Stomach (tissue), 8 donors: ENCODE measurements at regions not wholly inside any gene's neighbourhood (a gene's known extent, or its start where the extent isn't known, plus 50 kb on each side); places are given as distances from the start of the nearest gene placed in this dataset.

Experiments used
- DNase-seq, 2 donors: peaks; one replicate each; pipeline versions ENCODE4 v3.0.0 to v3.0.0-alpha.2; 2013 to 2019
- H3K27ac ChIP-seq, 5 donors: fragments of 200-600 bp in 4 of 5; sonication (generic) in 4 of 5; one replicate each; pipeline ENCODE4 v1.5.1; 2013 to 2019; ENCODE audit warnings: mild to moderate bottlenecking in 1 of 5, moderate library complexity in 1 of 5
- H3K27me3 ChIP-seq, 3 donors: fragments of 200-600 bp; sonication (generic); one replicate each; pipeline ENCODE4 v1.5.1; 2017 to 2019; ENCODE audit warnings: mixed run types in 1 of 3
- H3K36me3 ChIP-seq, 4 donors: fragments of 200-600 bp; sonication (generic); 1 replicate in 3 of 4; 2 replicates in 1 of 4; pipeline ENCODE4 v1.5.1; 2016 to 2019
- H3K4me1 ChIP-seq, 4 donors: fragments of 200-600 bp; sonication (generic); one replicate each; pipeline ENCODE4 v1.5.1; 2016 to 2019
- H3K4me3 ChIP-seq, 4 donors: fragments of 200-600 bp; sonication (generic) in 3 of 4; one replicate each; pipeline ENCODE4 v1.5.1; 2016 to 2019; ENCODE audit warnings: mild to moderate bottlenecking in 1 of 4
- H3K9me3 ChIP-seq, 4 donors: fragments of 200-600 bp; sonication (generic); one replicate each; pipeline ENCODE4 v1.5.1; 2016 to 2019
- EP300 ChIP-seq: sonication (generic); formaldehyde crosslinking; IDR thresholded peaks from one replicate; pipeline ENCODE4 v1.6.1; 2017; ENCODE audit warnings: antibody characterized with exemption
- POLR2A ChIP-seq, 4 donors: fragments of 450-650 bp; IDR thresholded peaks; one replicate each; pipeline ENCODE4 v1.6.1; 2016; ENCODE audit warnings: antibody characterized with exemption in 4 of 4, control low read depth in 2 of 4, mild to moderate bottlenecking in 1 of 4, moderate library complexity in 1 of 4
- POLR2AphosphoS5 ChIP-seq, 3 donors: sonication (generic); formaldehyde crosslinking; IDR thresholded peaks; one replicate each; pipeline ENCODE4 v1.6.1; 2016; ENCODE audit warnings: antibody characterized with exemption in 3 of 3
- WGBS, 5 donors: extraction: QIAGEN DNeasy Blood & Tissue Kit in 3 of 5; methylation state at CpG; one replicate each; pipeline versions ENCODE4 v1.1.5 to v1.1.7; 2013 to 2018; 5-methylcytosine and 5-hydroxymethylcytosine counted together
- intact Hi-C: fragments of 100-400 bp; cut with DNase I; formaldehyde crosslinking; loops from one replicate; pipeline ENCODE4 v1.15.1; 2023; ENCODE audit warnings: low total_unique reads
- TF ChIP-seq, protein P1 (sequence below), 7 experiments: fragments of 450-650 bp in 4 of 7; fragments of 200-600 bp in 3 of 7; sonication (generic) in 3 of 7; IDR thresholded peaks; one replicate each; pipeline ENCODE4 v1.5.1; 2016 to 2019; ENCODE audit warnings: antibody characterized with exemption in 7 of 7, control low read depth in 2 of 7, mild to moderate bottlenecking in 1 of 7
- donor health status: healthy with polysubstance abuse.
- donor health status: Bipolar disorder and iron deficiency.
- donor health status: healthy.

DNA sequence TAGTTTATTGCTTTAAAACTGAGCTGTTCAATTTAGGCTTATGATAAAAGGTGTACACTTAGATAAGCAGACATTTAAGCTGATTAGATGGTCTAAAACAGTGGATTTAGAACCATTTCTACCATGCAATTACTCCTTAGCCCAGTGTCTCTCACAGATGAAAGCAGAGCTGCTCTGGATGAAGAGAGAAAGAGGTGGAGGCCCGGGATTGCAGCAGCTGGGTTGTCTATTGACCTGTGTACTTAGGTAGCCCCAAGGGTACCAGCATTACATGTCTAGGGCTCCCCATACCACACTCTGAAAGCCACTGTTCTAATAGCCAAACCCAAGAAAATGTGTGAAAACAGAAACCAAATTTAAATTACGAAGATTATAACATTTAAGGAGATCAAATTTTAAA lies 86.0 kb upstream of the GIMD1 start:
- no peak overlapping the region for H3K27ac ChIP-seq
- no peak overlapping the region for H3K4me3 ChIP-seq
- intact Hi-C loops: no loop called here
- 67 to 74% (median 74%) methylated on average over 2 of the region's 2 CpGs for WGBS, 5 donors
- DNase-seq: no peak
- TF ChIP-seq POLR2A (IDR thresholded peaks at IDR 0.05) (no peak), POLR2AphosphoS5 (IDR thresholded peaks at IDR 0.05) (no peak), EP300 (no peak)
- TF ChIP-seq, protein P1, sequence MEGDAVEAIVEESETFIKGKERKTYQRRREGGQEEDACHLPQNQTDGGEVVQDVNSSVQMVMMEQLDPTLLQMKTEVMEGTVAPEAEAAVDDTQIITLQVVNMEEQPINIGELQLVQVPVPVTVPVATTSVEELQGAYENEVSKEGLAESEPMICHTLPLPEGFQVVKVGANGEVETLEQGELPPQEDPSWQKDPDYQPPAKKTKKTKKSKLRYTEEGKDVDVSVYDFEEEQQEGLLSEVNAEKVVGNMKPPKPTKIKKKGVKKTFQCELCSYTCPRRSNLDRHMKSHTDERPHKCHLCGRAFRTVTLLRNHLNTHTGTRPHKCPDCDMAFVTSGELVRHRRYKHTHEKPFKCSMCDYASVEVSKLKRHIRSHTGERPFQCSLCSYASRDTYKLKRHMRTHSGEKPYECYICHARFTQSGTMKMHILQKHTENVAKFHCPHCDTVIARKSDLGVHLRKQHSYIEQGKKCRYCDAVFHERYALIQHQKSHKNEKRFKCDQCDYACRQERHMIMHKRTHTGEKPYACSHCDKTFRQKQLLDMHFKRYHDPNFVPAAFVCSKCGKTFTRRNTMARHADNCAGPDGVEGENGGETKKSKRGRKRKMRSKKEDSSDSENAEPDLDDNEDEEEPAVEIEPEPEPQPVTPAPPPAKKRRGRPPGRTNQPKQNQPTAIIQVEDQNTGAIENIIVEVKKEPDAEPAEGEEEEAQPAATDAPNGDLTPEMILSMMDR (IDR thresholded peaks at IDR 0.05): no peak
- H3K36me3 ChIP-seq: no peaks in the 10 kb centered on the region
- no peaks in the 10 kb centered on the region for H3K27me3 ChIP-seq
- no peaks in the 10 kb centered on the region for H3K4me1 ChIP-seq
- H3K9me3 ChIP-seq: no peaks in the 10 kb centered on the region

DNA sequence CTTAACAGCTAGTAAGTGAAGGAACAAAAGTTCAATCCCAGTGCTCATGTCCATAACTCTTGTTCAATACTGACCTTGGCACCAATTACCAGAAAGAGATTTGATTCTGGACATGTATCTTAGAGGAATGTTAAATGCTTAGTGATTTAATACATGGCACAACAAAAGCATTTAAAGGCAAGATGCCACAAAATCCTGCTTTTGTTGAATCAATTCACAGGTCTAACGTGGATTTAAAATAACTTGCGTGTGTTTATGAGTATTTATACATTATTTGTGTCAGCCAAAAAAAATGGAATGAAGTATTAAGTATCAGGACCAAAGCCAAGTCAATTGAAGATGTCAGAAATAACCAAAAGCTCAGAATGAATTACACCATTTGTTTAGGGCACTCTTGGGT lies 85.4 kb upstream of the GIMD1 start:
- TF ChIP-seq POLR2AphosphoS5 (IDR thresholded peaks at IDR 0.05): no peak
- TF ChIP-seq POLR2A (IDR thresholded peaks at IDR 0.05): no peak
- TF ChIP-seq, protein P1 (IDR thresholded peaks at IDR 0.05): no peak
- TF ChIP-seq EP300: no peak
- Histone ChIP-seq H3K27me3 (no peaks in the 10 kb centered on the region), H3K4me3 (no peak overlapping the region), H3K9me3 (no peaks in the 10 kb centered on the region), H3K27ac (no peak overlapping the region), H3K36me3 (no peaks in the 10 kb centered on the region), H3K4me1 (no peaks in the 10 kb centered on the region)
- no peak for DNase-seq
- intact Hi-C loops: no loop called here
- WGBS, 5 donors: 49 to 78% (median 60%) methylated on average over 2 of the region's 2 CpGs

DNA sequence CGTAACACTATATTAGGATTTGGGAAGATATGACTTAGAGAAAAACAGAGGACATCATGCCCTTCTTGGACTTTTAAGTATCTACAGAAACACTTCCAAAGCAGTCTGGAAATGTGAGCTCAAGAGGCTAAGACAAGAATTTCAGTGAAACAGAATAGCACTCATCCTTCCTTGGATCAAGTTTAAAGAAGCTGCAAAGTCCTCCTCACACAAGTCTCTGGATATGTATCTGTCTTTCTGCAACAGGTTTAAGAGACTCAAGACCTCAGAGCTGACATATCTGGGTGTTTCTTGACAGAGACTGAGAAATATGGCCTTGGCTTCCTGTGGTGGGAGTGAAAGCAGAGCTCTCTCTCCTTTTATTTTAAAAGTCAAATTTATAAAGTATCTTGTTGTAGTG lies 82.5 kb upstream of the GIMD1 start:
- H3K9me3 ChIP-seq: peaks cover 0 to 11% (median 8%) of the 10 kb centered on the region in 4 donors
- DNase-seq: no peak
- TF ChIP-seq POLR2AphosphoS5 (IDR thresholded peaks at IDR 0.05) (no peak), POLR2A (IDR thresholded peaks at IDR 0.05) (no peak), EP300 (no peak)
- TF ChIP-seq, protein P1 (IDR thresholded peaks at IDR 0.05): no peak
- H3K36me3 ChIP-seq: no peaks in the 10 kb centered on the region
- intact Hi-C loops: no loop called here
- WGBS, 5 donors: 83 to 93% (median 86%) methylated on average over 1 of the region's 1 CpG
- H3K27ac ChIP-seq: no peak overlapping the region
- H3K4me3 ChIP-seq: no peak overlapping the region
- no peaks in the 10 kb centered on the region for H3K27me3 ChIP-seq
- H3K4me1 ChIP-seq: no peaks in the 10 kb centered on the region

DNA sequence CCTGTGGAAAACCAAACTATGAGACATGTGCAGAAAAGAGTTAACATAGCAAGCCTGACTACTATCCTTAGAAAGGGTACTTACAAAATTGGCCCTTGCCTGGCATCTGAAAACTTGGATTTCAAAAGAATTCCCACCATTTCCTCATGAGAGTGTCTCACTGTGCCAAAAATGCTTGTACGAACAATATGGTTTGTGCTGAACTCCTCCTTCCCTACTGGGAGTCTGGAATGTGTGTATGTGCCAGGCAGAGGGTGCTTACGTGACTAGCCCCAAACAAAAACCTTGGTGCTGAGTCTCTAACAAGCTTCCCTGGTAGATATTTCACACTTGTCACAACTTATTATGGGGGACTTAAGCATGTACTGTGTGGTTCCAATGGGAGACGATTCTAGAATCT lies 81.7 kb upstream of the GIMD1 start:
- Histone ChIP-seq H3K36me3 (no peaks in the 10 kb centered on the region), H3K27me3 (no peaks in the 10 kb centered on the region), H3K27ac (no peak overlapping the region), H3K4me3 (no peak overlapping the region), H3K4me1 (no peaks in the 10 kb centered on the region), H3K9me3 (peaks cover 0 to 12% (median 10%) of the 10 kb centered on the region in 4 donors)
- DNase-seq: no peak
- TF ChIP-seq POLR2AphosphoS5 (IDR thresholded peaks at IDR 0.05): no peak
- TF ChIP-seq, protein P1 (IDR thresholded peaks at IDR 0.05): no peak
- TF ChIP-seq EP300: no peak
- no peak for TF ChIP-seq POLR2A (IDR thresholded peaks at IDR 0.05)
- WGBS, 5 donors: 68 to 82% (median 80%) methylated on average over 3 of the region's 3 CpGs
- intact Hi-C loops: no loop called here
